ENCODE measurements at regions not wholly inside any gene's neighbourhood (a gene's known extent, or its start where the extent isn't known, plus 50 kb on each side); places are given as distances from the start of the nearest gene placed in this dataset.

- Histone ChIP-seq H3K9me3 (no peaks in the 10 kb centered on the region), H3K27me3 (no peaks in the 10 kb centered on the region), H3K4me3 (no peak overlapping the region), H3K36me3 (no peaks in the 10 kb centered on the region), H3K27ac (no peak overlapping the region), H3K4me1 (no peaks in the 10 kb centered on the region)
- DNase-seq: no peak
- TF ChIP-seq CTCF (IDR thresholded peaks at IDR 0.05): no peak
- no peak for TF ChIP-seq POLR2AphosphoS5 (IDR thresholded peaks at IDR 0.05)
- TF ChIP-seq EP300 (IDR thresholded peaks at IDR 0.05; ENCODE audit: low read depth): no peak
- TF ChIP-seq POLR2A (IDR thresholded peaks at IDR 0.05): no peak
- in situ Hi-C loops (cut with MboI; ENCODE audit: low pct_ligation_motif_present in 1 of 4, low pct_unique_long_range_greater_than_20kb in 1 of 4, low sequenced_read_pairs in 3 of 4): no loop called here
- intact Hi-C loops (cut with DNase I; ENCODE audit: low total_unique reads): no loop called here
- 46 to 49% methylated on average over 4 of the region's 4 CpGs for WGBS, 2 donors (ENCODE audit: low coverage in 1 of 2)
Observed at GRCh38 chr16:7051591-7052349, 280.9 kb upstream of the RBFOX1 start.

- H3K4me3 ChIP-seq: no peak overlapping the region
- intact Hi-C loops (cut with DNase I; ENCODE audit: low total_unique reads) (no loop called here), in situ Hi-C loops (cut with MboI; ENCODE audit: low pct_ligation_motif_present in 1 of 4, low pct_unique_long_range_greater_than_20kb in 1 of 4, low sequenced_read_pairs in 3 of 4) (no loop called here)
- H3K36me3 ChIP-seq: no peaks in the 10 kb centered on the region
- TF ChIP-seq EP300 (IDR thresholded peaks at IDR 0.05; ENCODE audit: low read depth) (no peak), CTCF (IDR thresholded peaks at IDR 0.05) (no peak), POLR2A (IDR thresholded peaks at IDR 0.05) (no peak), POLR2AphosphoS5 (IDR thresholded peaks at IDR 0.05) (no peak)
- WGBS, 2 donors (ENCODE audit: low coverage in 1 of 2): 28 to 50% methylated on average over 6 of the region's 6 CpGs
- DNase-seq: no peak
- H3K9me3 ChIP-seq: no peaks in the 10 kb centered on the region
- H3K27me3 ChIP-seq: no peaks in the 10 kb centered on the region
- H3K27ac ChIP-seq: no peak overlapping the region
- H3K4me1 ChIP-seq: no peaks in the 10 kb centered on the region
Observed at GRCh38 chr16:7044331-7044730, 288.3 kb upstream of the RBFOX1 start.

GRCh38 chr16:7038475-7038874 lies 294.2 kb upstream of the RBFOX1 start:
- in situ Hi-C loops (cut with MboI; ENCODE audit: low pct_ligation_motif_present in 1 of 4, low pct_unique_long_range_greater_than_20kb in 1 of 4, low sequenced_read_pairs in 3 of 4) (no loop called here), intact Hi-C loops (cut with DNase I; ENCODE audit: low total_unique reads) (no loop called here)
- WGBS, 2 donors (ENCODE audit: low coverage in 1 of 2): 55% methylated on average over 4 of the region's 4 CpGs; no CpG with 5 or more reads in 1 of the 2 donors

GRCh38 chr16:7037495-7037894 lies 295.1 kb upstream of the RBFOX1 start:
- no peak overlapping the region for H3K4me3 ChIP-seq
- H3K27ac ChIP-seq: no peak overlapping the region
- in situ Hi-C loops (cut with MboI; ENCODE audit: low pct_ligation_motif_present in 1 of 4, low pct_unique_long_range_greater_than_20kb in 1 of 4, low sequenced_read_pairs in 3 of 4) (no loop called here), intact Hi-C loops (cut with DNase I; ENCODE audit: low total_unique reads) (no loop called here)
- 58 to 86% methylated on average over 1 to 4 of the region's 4 CpGs for WGBS, 2 donors (ENCODE audit: low coverage in 1 of 2)
- no peaks in the 10 kb centered on the region for H3K27me3 ChIP-seq
- no peaks in the 10 kb centered on the region for H3K4me1 ChIP-seq
- H3K36me3 ChIP-seq: no peaks in the 10 kb centered on the region
- no peak for DNase-seq
- no peaks in the 10 kb centered on the region for H3K9me3 ChIP-seq
- TF ChIP-seq POLR2A (IDR thresholded peaks at IDR 0.05) (no peak), EP300 (IDR thresholded peaks at IDR 0.05; ENCODE audit: low read depth) (no peak), POLR2AphosphoS5 (IDR thresholded peaks at IDR 0.05) (no peak), CTCF (IDR thresholded peaks at IDR 0.05) (no peak)

More at GRCh38 chr16:7038475-7038874, 294.2 kb upstream of the RBFOX1 start:
- no peak overlapping the region for H3K4me3 ChIP-seq
- no peak for TF ChIP-seq POLR2AphosphoS5 (IDR thresholded peaks at IDR 0.05)
- no peak for TF ChIP-seq CTCF (IDR thresholded peaks at IDR 0.05)
- TF ChIP-seq EP300 (IDR thresholded peaks at IDR 0.05; ENCODE audit: low read depth): no peak
- no peaks in the 10 kb centered on the region for H3K9me3 ChIP-seq
- no peaks in the 10 kb centered on the region for H3K27me3 ChIP-seq
- H3K27ac ChIP-seq: no peak overlapping the region
- no peaks in the 10 kb centered on the region for H3K4me1 ChIP-seq
- no peak for DNase-seq
- H3K36me3 ChIP-seq: no peaks in the 10 kb centered on the region

Measured in transverse colon (tissue), 4 donors.